IMR-90 (cell line): ENCODE measurements at regions not wholly inside any gene's neighbourhood (a gene's known extent, or its start where the extent isn't known, plus 50 kb on each side); places are given as distances from the start of the nearest gene placed in this dataset.

Experiments
- ATAC-seq: fragments of 200-7000 bp; cut with Tn5 transposase; 2 replicates; pipeline ENCODE4 v1.9.1; 2020; ENCODE audit warnings: low read depth, mild to moderate bottlenecking, moderate library complexity
- BruUV-seq: library from RNA; stranded (reverse); fragments of 400-500 nt; replicated peaks from 2 replicates; lab custom pipeline; 2021; lab: Mats Ljungman, UMichigan
- CTCF ChIA-PET: fragments of 300-600 bp; formaldehyde crosslinking; extraction: SDS; loops from one replicate; lab custom pipeline; 2021; ENCODE audit warnings: antibody characterized with exemption; lab: Yijun Ruan, JAX
- POLR2A ChIA-PET: fragments of 300-600 bp; sonication (Branson Sonifier 250); formaldehyde crosslinking; loops from one replicate; lab custom pipeline; 2022; ENCODE audit warnings: antibody characterized with exemption; ENCODE audit not compliant: unreplicated experiment; lab: Charles Lee
- DNase-seq: peaks from one replicate; pipeline ENCODE4 v3.0.0; 2013
- H2AFZ ChIP-seq: replicated peaks from 2 replicates; pipeline ENCODE3; 2013; ENCODE audit warnings: low read length, mild to moderate bottlenecking; ENCODE audit not compliant: poor library complexity
- H2AK5ac ChIP-seq: 2 replicates; pipeline ENCODE4 v1.6.1; 2013; ENCODE audit warnings: low read depth, low read length, inconsistent platforms
- H2AK9ac ChIP-seq: replicated peaks from 2 replicates; pipeline ENCODE3; 2013; ENCODE audit warnings: mild to moderate bottlenecking, low read depth, low read length, moderate library complexity; ENCODE audit not compliant: poor library complexity
- H2BK120ac ChIP-seq: 2 replicates; pipeline ENCODE4 v1.6.1; 2013; ENCODE audit warnings: low read depth, low read length, inconsistent platforms
- H2BK15ac ChIP-seq: 3 replicates; pipeline ENCODE4 v1.6.1; 2013; ENCODE audit warnings: low read depth, low read length, inconsistent platforms
- H2BK20ac ChIP-seq: 2 replicates; pipeline ENCODE4 v1.6.1; 2013; ENCODE audit warnings: low read depth, mild to moderate bottlenecking, inconsistent platforms, low read length, moderate library complexity
- H2BK5ac ChIP-seq: 2 replicates; pipeline ENCODE4 v1.6.1; 2013; ENCODE audit warnings: mild to moderate bottlenecking, low read depth, low read length, inconsistent platforms; ENCODE audit not compliant: poor library complexity, severe bottlenecking
- H3K14ac ChIP-seq: replicated peaks from 2 replicates; pipeline ENCODE4 v1.6.1; 2013; ENCODE audit warnings: low read depth, low read length, inconsistent platforms
- H3K18ac ChIP-seq: 2 replicates; pipeline ENCODE4 v1.6.1; 2013; ENCODE audit warnings: low read depth, low read length, control low read depth
- H3K23ac ChIP-seq: 2 replicates; pipeline ENCODE4 v1.6.1; 2013; ENCODE audit warnings: low read depth, low read length, inconsistent platforms
- H3K27ac ChIP-seq: 2 replicates; pipeline ENCODE4 v1.5.1; 2013; ENCODE audit warnings: mild to moderate bottlenecking, control low read depth, low read length; ENCODE audit not compliant: insufficient read depth
- H3K27me3 ChIP-seq: 2 replicates; pipeline ENCODE4 v1.6.1; 2013; ENCODE audit warnings: low read length; ENCODE audit not compliant: control insufficient read depth, insufficient read depth
- H3K36me3 ChIP-seq: 2 replicates; pipeline ENCODE4 v1.6.1; 2013; ENCODE audit warnings: low read length, mixed read lengths; ENCODE audit not compliant: control insufficient read depth, insufficient read depth
- H3K4ac ChIP-seq: 2 replicates; pipeline ENCODE4 v1.6.1; 2013; ENCODE audit warnings: low read depth, low read length, inconsistent platforms
- H3K4me1 ChIP-seq: 2 replicates; pipeline ENCODE4 v1.6.1; 2013; ENCODE audit warnings: low read length, mixed read lengths; ENCODE audit not compliant: control insufficient read depth, insufficient read depth
- H3K4me2 ChIP-seq: 2 replicates; pipeline ENCODE4 v1.6.1; 2013; ENCODE audit warnings: low read depth, mild to moderate bottlenecking, control low read depth, low read length, moderate library complexity
- H3K4me3 ChIP-seq: 2 replicates; pipeline ENCODE4 v1.5.1; 2013; ENCODE audit warnings: low read depth, mild to moderate bottlenecking, control low read depth, low read length, moderate library complexity; ENCODE audit not compliant: insufficient read depth
- H3K56ac ChIP-seq: 2 replicates; pipeline ENCODE4 v1.6.1; 2013; ENCODE audit warnings: low read length, inconsistent platforms; ENCODE audit not compliant: insufficient read depth; ENCODE audit errors: extremely low read depth
- H3K79me1 ChIP-seq, 2 experiments: 2 replicates each; pipeline ENCODE4 v1.6.1; 2013; ENCODE audit warnings: low read length in 2 of 2, inconsistent platforms in 1 of 2, low read depth in 1 of 2
- H3K9ac ChIP-seq: 2 replicates; pipeline ENCODE4 v1.6.1; 2013; ENCODE audit warnings: low read depth, low read length, control low read depth
- H3K9me1 ChIP-seq: 2 replicates; pipeline ENCODE4 v1.6.1; 2013; ENCODE audit warnings: low read length, inconsistent platforms; ENCODE audit not compliant: insufficient read depth
- H3K9me3 ChIP-seq: 2 replicates; pipeline ENCODE4 v1.6.1; 2013; ENCODE audit warnings: low read length; ENCODE audit not compliant: control insufficient read depth, insufficient read depth
- H4K20me1 ChIP-seq: 2 replicates; pipeline ENCODE4 v1.6.1; 2013; ENCODE audit warnings: low read length, inconsistent platforms; ENCODE audit not compliant: insufficient read depth
- H4K5ac ChIP-seq: 2 replicates; pipeline ENCODE4 v1.6.1; 2013; ENCODE audit warnings: mild to moderate bottlenecking, low read depth, low read length, control low read depth
- H4K8ac ChIP-seq, 2 experiments: 2 replicates each; pipeline ENCODE4 v1.6.1; 2013; ENCODE audit warnings: low read depth in 2 of 2, low read length in 2 of 2, control low read depth in 1 of 2, inconsistent platforms in 1 of 2
- H4K91ac ChIP-seq: 2 replicates; pipeline ENCODE4 v1.6.1; 2013; ENCODE audit warnings: low read depth, low read length, inconsistent platforms; ENCODE audit not compliant: insufficient read depth
- BHLHE40 ChIP-seq: fragments of 150-350 bp; IDR thresholded peaks from 2 replicates; pipeline ENCODE4 v1.6.1; 2016; ENCODE audit warnings: mild to moderate bottlenecking, low read depth, low read length
- RAD21 ChIP-seq: IDR thresholded peaks from 2 replicates; pipeline ENCODE4 v1.6.1; 2012; ENCODE audit warnings: low read length, improper control_type of control experiment
- RCOR1 ChIP-seq: IDR thresholded peaks from 2 replicates; pipeline ENCODE4 v1.6.1; 2012; ENCODE audit warnings: mild to moderate bottlenecking, low read length, improper control_type of control experiment; ENCODE audit not compliant: insufficient replicate concordance
- SMC3 ChIP-seq: fragments of 150-350 bp; IDR thresholded peaks from 2 replicates; pipeline ENCODE4 v1.6.1; 2016; ENCODE audit warnings: low read depth, mild to moderate bottlenecking, antibody characterized with exemption, low read length, moderate library complexity
- dilution Hi-C: fragments of 300-500 bp; cut with HindIII; formaldehyde crosslinking; loops from one replicate; pipeline ENCODE4 v1.14.3; 2018; ENCODE audit warnings: low sequenced_read_pairs; ENCODE audit not compliant: unreplicated experiment
- in situ Hi-C: fragments of 300-500 bp; cut with MboI; formaldehyde crosslinking; loops from 3 replicates; pipeline ENCODE4 v1.14.3; 2019; ENCODE audit warnings: low sequenced_read_pairs, inconsistent platforms, mixed read lengths
- intact Hi-C: fragments of 100-400 bp; cut with micrococcal nuclease; formaldehyde crosslinking; loops from 2 replicates; pipeline ENCODE4 v1.10.0; 2022
- TF ChIP-seq, protein P1 (sequence below): fragments of 150-350 bp; IDR thresholded peaks from 2 replicates; pipeline ENCODE4 v1.6.1; 2016; ENCODE audit warnings: low read depth, mild to moderate bottlenecking, low read length, moderate library complexity, borderline replicate concordance
- TF ChIP-seq, protein P2 (sequence below): fragments of 150-350 bp; IDR thresholded peaks from 2 replicates; pipeline ENCODE4 v1.6.1; 2017; ENCODE audit warnings: mild to moderate bottlenecking, antibody characterized with exemption, low read length, low read depth

DNA sequence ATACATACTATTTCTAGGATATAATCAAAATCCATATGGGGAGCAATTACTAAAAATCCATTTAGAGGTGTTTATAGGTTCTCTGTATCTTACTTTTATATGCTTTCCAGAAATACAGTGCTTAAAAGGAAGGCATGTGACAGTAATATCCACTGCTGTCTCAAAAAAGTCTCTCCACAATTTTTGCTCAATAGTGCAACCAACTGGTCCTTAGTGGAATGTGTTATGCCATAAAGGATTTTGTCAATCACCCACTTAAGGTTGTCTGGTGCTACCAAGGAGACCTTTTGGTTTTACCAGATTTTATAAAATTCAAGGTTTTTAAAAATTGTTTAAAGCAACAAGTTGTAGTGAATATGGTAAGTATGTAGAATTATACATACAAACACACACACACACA, 328.5 kb upstream of the DSEL start:
- Histone ChIP-seq H2BK15ac (no peak overlapping the region), H3K9ac (no peak overlapping the region), H4K5ac (no peak overlapping the region), H4K8ac (no peak overlapping the region), H3K9me3 (0 out of 2 replicates have a peak, but pooled peaks cover 2% of the 10 kb centered on the region), H3K9me1 (no peaks in the 10 kb centered on the region), H2BK120ac (no peak overlapping the region), H3K4me3 (no peak overlapping the region), H2AFZ (no peak overlapping the region), H4K20me1 (no peaks in the 10 kb centered on the region), H4K91ac (no peak overlapping the region), H2BK5ac (no peak overlapping the region), H2AK5ac (no peak overlapping the region), H3K4me1 (no peaks in the 10 kb centered on the region), H2BK20ac (no peak overlapping the region), H3K56ac (no peak overlapping the region), H3K18ac (no peak overlapping the region), H3K4me2 (no peak overlapping the region), H3K23ac (no peak overlapping the region), H3K27me3 (no peaks in the 10 kb centered on the region), H3K79me1 (no peaks in the 10 kb centered on the region), H3K27ac (no peak overlapping the region), H2AK9ac (no peak overlapping the region), H3K14ac (no peak overlapping the region), H3K36me3 (no peaks in the 10 kb centered on the region), H3K4ac (no peak overlapping the region)
- ChIA-PET POLR2A (no interaction called here), CTCF (interaction anchor here (1.6 kb wide), 1 partner anchor 12 kb away, joined by 4 read pairs; no protein-coding TSS in a partner anchor)
- in situ Hi-C loops (no loop called here), dilution Hi-C loops (no loop called here), intact Hi-C loops (no loop called here)
- ATAC-seq = no peak
- DNase-seq = no peak
- BruUV-seq = no TSS peak
- TF ChIP-seq SMC3 (no peak), RAD21 (0 out of 2 replicates have a peak, but pooled peaks have one; percentile 7), RCOR1 (no peak), BHLHE40 (no peak)
- TF ChIP-seq, protein P1, sequence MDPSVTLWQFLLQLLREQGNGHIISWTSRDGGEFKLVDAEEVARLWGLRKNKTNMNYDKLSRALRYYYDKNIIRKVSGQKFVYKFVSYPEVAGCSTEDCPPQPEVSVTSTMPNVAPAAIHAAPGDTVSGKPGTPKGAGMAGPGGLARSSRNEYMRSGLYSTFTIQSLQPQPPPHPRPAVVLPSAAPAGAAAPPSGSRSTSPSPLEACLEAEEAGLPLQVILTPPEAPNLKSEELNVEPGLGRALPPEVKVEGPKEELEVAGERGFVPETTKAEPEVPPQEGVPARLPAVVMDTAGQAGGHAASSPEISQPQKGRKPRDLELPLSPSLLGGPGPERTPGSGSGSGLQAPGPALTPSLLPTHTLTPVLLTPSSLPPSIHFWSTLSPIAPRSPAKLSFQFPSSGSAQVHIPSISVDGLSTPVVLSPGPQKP = no peak
- TF ChIP-seq, protein P2, sequence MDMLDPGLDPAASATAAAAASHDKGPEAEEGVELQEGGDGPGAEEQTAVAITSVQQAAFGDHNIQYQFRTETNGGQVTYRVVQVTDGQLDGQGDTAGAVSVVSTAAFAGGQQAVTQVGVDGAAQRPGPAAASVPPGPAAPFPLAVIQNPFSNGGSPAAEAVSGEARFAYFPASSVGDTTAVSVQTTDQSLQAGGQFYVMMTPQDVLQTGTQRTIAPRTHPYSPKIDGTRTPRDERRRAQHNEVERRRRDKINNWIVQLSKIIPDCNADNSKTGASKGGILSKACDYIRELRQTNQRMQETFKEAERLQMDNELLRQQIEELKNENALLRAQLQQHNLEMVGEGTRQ = no peak
